ENCODE measurements at regions not wholly inside any gene's neighbourhood (a gene's known extent, or its start where the extent isn't known, plus 50 kb on each side); places are given as distances from the start of the nearest gene placed in this dataset.

GRCh38 chr7:50943482-50943881, 160.8 kb upstream of the GRB10 start:
- TF ChIP-seq CTCF (IDR thresholded peaks at IDR 0.05; ENCODE audit: insufficient read depth, low read depth, low read length) (no peak), EZH2 (IDR thresholded peaks at IDR 0.05; ENCODE audit: insufficient read depth, low read length) (no peak)
